Common myeloid progenitor, CD34-positive (primary cell): ENCODE measurements at regions not wholly inside any gene's neighbourhood (a gene's known extent, or its start where the extent isn't known, plus 50 kb on each side); places are given as distances from the start of the nearest gene placed in this dataset.

Source experiments
- CTCF ChIA-PET: fragments of 350-600 bp; sonication (Branson Sonifier 250); formaldehyde crosslinking; loops from one replicate; lab custom pipeline; 2021; ENCODE audit warnings: antibody characterized with exemption; lab: Charles Lee
- POLR2A ChIA-PET: fragments of 350-600 bp; sonication (Branson Sonifier 250); formaldehyde crosslinking; loops from one replicate; lab custom pipeline; 2021; ENCODE audit warnings: antibody characterized with exemption; lab: Charles Lee
- DNase-seq, 3 donors: peaks; one replicate each; pipeline versions ENCODE4 v3.0.0 to v3.0.0-alpha.2; 2013
- H3K27ac ChIP-seq, 2 experiments: 1 replicate in 1 of 2; 2 replicates in 1 of 2; pipeline ENCODE4 v1.7.0; 2013; ENCODE audit warnings: inconsistent platforms in 2 of 2, low read length in 2 of 2, mild to moderate bottlenecking in 2 of 2, low read depth in 1 of 2, moderate library complexity in 1 of 2; ENCODE audit not compliant: severe bottlenecking in 2 of 2, insufficient read depth in 1 of 2, poor library complexity in 1 of 2
- H3K27me3 ChIP-seq, 5 experiments: replicated peaks in 2 of 5; 1 replicate in 3 of 5; 2 replicates in 2 of 5; pipeline versions ENCODE4 v1.6.1 to v1.7.0; 2013; ENCODE audit warnings: low read length in 4 of 5, mild to moderate bottlenecking in 2 of 5, moderate library complexity in 2 of 5, inconsistent platforms in 1 of 5; ENCODE audit not compliant: insufficient read depth in 5 of 5, control insufficient read depth in 4 of 5
- H3K36me3 ChIP-seq, 4 experiments: 1 replicate in 2 of 4; 2 replicates in 2 of 4; pipeline versions ENCODE4 v1.6.1 to v1.7.0; 2013; ENCODE audit warnings: low read length in 3 of 4, control low read depth in 1 of 4, mild to moderate bottlenecking in 1 of 4; ENCODE audit not compliant: control insufficient read depth in 4 of 4, insufficient read depth in 4 of 4
- H3K4me1 ChIP-seq, 4 experiments: 1 replicate in 3 of 4; 2 replicates in 1 of 4; pipeline versions ENCODE4 v1.6.1 to v1.7.1; 2013; ENCODE audit warnings: low read length in 3 of 4, mild to moderate bottlenecking in 3 of 4, control low read depth in 1 of 4, inconsistent platforms in 1 of 4, moderate library complexity in 1 of 4; ENCODE audit not compliant: control insufficient read depth in 4 of 4, insufficient read depth in 4 of 4; ENCODE audit errors: control extremely low read depth in 1 of 4
- H3K4me3 ChIP-seq, 7 experiments: 1 replicate in 4 of 7; 2 replicates in 3 of 7; pipeline versions ENCODE4 v1.5.1 to v1.7.0; 2013; ENCODE audit warnings: mild to moderate bottlenecking in 7 of 7, low read length in 6 of 7, moderate library complexity in 6 of 7, inconsistent platforms in 2 of 7, low read depth in 2 of 7, control low read depth in 1 of 7; ENCODE audit not compliant: insufficient read depth in 4 of 7, control insufficient read depth in 1 of 7; ENCODE audit errors: extremely low read depth in 1 of 7
- H3K9me3 ChIP-seq, 5 experiments: 1 replicate in 4 of 5; 2 replicates in 1 of 5; pipeline versions ENCODE4 v1.6.1 to v1.7.1; 2013; ENCODE audit warnings: low read length in 4 of 5, mild to moderate bottlenecking in 2 of 5, inconsistent platforms in 1 of 5, low read depth in 1 of 5, moderate library complexity in 1 of 5; ENCODE audit not compliant: control insufficient read depth in 4 of 5, insufficient read depth in 2 of 5; ENCODE audit errors: control extremely low read depth in 1 of 5
- WGBS: methylation state at CpG from one replicate; pipeline ENCODE4 v1.1.5; 2013; ENCODE audit not compliant: insufficient coverage; 5-methylcytosine and 5-hydroxymethylcytosine counted together

GRCh38 chr10:9469663-9470205 is 1415.2 kb downstream of the GATA3 start:
- H3K4me1 ChIP-seq: no peaks in the 10 kb centered on the region
- no peaks in the 10 kb centered on the region for H3K9me3 ChIP-seq
- H3K27me3 ChIP-seq: no peaks in the 10 kb centered on the region
- DNase-seq: no peak
- no peaks in the 10 kb centered on the region for H3K36me3 ChIP-seq
- 100% methylated on average over 2 of the region's 2 CpGs for WGBS
- H3K4me3 ChIP-seq: no peak overlapping the region
- POLR2A ChIA-PET: no interaction called here
- CTCF ChIA-PET: no interaction called here
- no peak overlapping the region for H3K27ac ChIP-seq

GRCh38 chr10:9470581-9470980 is 1416.1 kb downstream of the GATA3 start:
- Histone ChIP-seq H3K4me3 (no peak overlapping the region), H3K9me3 (no peaks in the 10 kb centered on the region), H3K36me3 (no peaks in the 10 kb centered on the region), H3K4me1 (no peaks in the 10 kb centered on the region), H3K27ac (no peak overlapping the region), H3K27me3 (no peaks in the 10 kb centered on the region)
- no peak for DNase-seq
- ChIA-PET CTCF (no interaction called here), POLR2A (no interaction called here)
- no CpG with 5 or more reads among the region's 1 CpG for WGBS

GRCh38 chr10:9501944-9502343 is 1447.5 kb downstream of the GATA3 start:
- H3K4me1 ChIP-seq: no peaks in the 10 kb centered on the region
- no peaks in the 10 kb centered on the region for H3K9me3 ChIP-seq
- no peaks in the 10 kb centered on the region for H3K36me3 ChIP-seq
- H3K4me3 ChIP-seq: no peak overlapping the region
- H3K27ac ChIP-seq: no peak overlapping the region
- 100% methylated on average over 2 of the region's 3 CpGs for WGBS
- H3K27me3 ChIP-seq: no peaks in the 10 kb centered on the region
- DNase-seq: no peak
- ChIA-PET CTCF (no interaction called here), POLR2A (no interaction called here)

- Histone ChIP-seq H3K36me3 (no peaks in the 10 kb centered on the region), H3K27me3 (no peaks in the 10 kb centered on the region), H3K4me1 (no peaks in the 10 kb centered on the region), H3K27ac (no peak overlapping the region), H3K9me3 (no peaks in the 10 kb centered on the region), H3K4me3 (no peak overlapping the region)
- ChIA-PET CTCF (no interaction called here), POLR2A (interaction anchor here (0.6 kb wide), 1 partner anchor 8 kb away, joined by 4 read pairs; no protein-coding TSS in a partner anchor)
- 94% methylated on average over 2 of the region's 2 CpGs for WGBS
- DNase-seq: no peak
Observed at GRCh38 chr10:9504227-9504626, 1449.7 kb downstream of the GATA3 start.

GRCh38 chr10:9505546-9505945 is 1451.1 kb downstream of the GATA3 start:
- Histone ChIP-seq H3K36me3 (no peaks in the 10 kb centered on the region), H3K4me3 (no peak overlapping the region), H3K9me3 (no peaks in the 10 kb centered on the region), H3K4me1 (no peaks in the 10 kb centered on the region), H3K27me3 (no peaks in the 10 kb centered on the region), H3K27ac (no peak overlapping the region)
- no peak for DNase-seq
- POLR2A ChIA-PET: no interaction called here
- CTCF ChIA-PET: no interaction called here
- WGBS: 100% methylated on average over 1 of the region's 2 CpGs

GRCh38 chr10:9508606-9509005 is 1454.1 kb downstream of the GATA3 start:
- Histone ChIP-seq H3K4me1 (no peaks in the 10 kb centered on the region), H3K36me3 (no peaks in the 10 kb centered on the region), H3K27me3 (no peaks in the 10 kb centered on the region), H3K4me3 (no peak overlapping the region), H3K9me3 (no peaks in the 10 kb centered on the region), H3K27ac (no peak overlapping the region)
- ChIA-PET POLR2A (no interaction called here), CTCF (no interaction called here)
- 100% methylated on average over 1 of the region's 2 CpGs for whole genome bisulfite sequencing
- no peak for DNase-seq

- Histone ChIP-seq H3K4me3 (no peak overlapping the region), H3K36me3 (no peaks in the 10 kb centered on the region), H3K4me1 (no peaks in the 10 kb centered on the region), H3K9me3 (no peaks in the 10 kb centered on the region), H3K27me3 (no peaks in the 10 kb centered on the region), H3K27ac (no peak overlapping the region)
- DNase-seq: no peak
- WGBS: 88% methylated on average over 2 of the region's 3 CpGs
- ChIA-PET CTCF (interaction anchor here (1.3 kb wide), 1 partner anchor 10 kb away, joined by 3 read pairs; no protein-coding TSS in a partner anchor), POLR2A (no interaction called here)
Observed at GRCh38 chr10:9510626-9511025, 1456.1 kb downstream of the GATA3 start.
